K562 (cell line): ENCODE measurements at regions not wholly inside any gene's neighbourhood (a gene's known extent, or its start where the extent isn't known, plus 50 kb on each side); places are given as distances from the start of the nearest gene placed in this dataset.

ENCODE experiments used
- ATF6 ChIP-seq: sonication (generic); formaldehyde crosslinking; IDR thresholded peaks from 2 replicates; pipeline ENCODE4 v1.4.0; 2020; ENCODE audit warnings: mild to moderate bottlenecking, missing genetic modification reagents
- C11orf30 ChIP-seq: fragments of 450-650 bp; IDR thresholded peaks from 2 replicates; pipeline ENCODE4 v1.6.1; 2016; ENCODE audit warnings: low read depth, mild to moderate bottlenecking
- DMBX1 ChIP-seq: fragments of 250-450 bp; sonication (Bioruptor Pico); IDR thresholded peaks from 2 replicates; pipeline ENCODE4 v1.8.0; 2022; ENCODE audit warnings: inconsistent platforms, mild to moderate bottlenecking, moderate library complexity, borderline replicate concordance
- FOXP1 ChIP-seq: sonication (generic); formaldehyde crosslinking; IDR thresholded peaks from 2 replicates; pipeline ENCODE4 v1.8.0; 2022; ENCODE audit warnings: mild to moderate bottlenecking, missing genetic modification reagents
- HNRNPLL ChIP-seq: fragments of 200-400 bp; formaldehyde crosslinking; IDR thresholded peaks from 2 replicates; pipeline ENCODE4 v1.6.1; 2017; ENCODE audit warnings: low read length, low read depth, mild to moderate bottlenecking; ENCODE audit not compliant: poor library complexity, severe bottlenecking
- JUND ChIP-seq, 2 experiments: IDR thresholded peaks; 2 replicates in 1 of 2; 3 replicates in 1 of 2; pipeline ENCODE4 v1.6.1; 2011; ENCODE audit warnings: borderline replicate concordance in 2 of 2, low read depth in 2 of 2, low read length in 2 of 2, improper control_type of control experiment in 1 of 2, missing biosample characterization in 1 of 2, missing genetic modification characterization in 1 of 2, missing genetic modification reagents in 1 of 2
- MYNN ChIP-seq, 2 experiments: sonication (generic); formaldehyde crosslinking in 1 of 2; IDR thresholded peaks; 2 replicates each; pipeline versions ENCODE4 v1.5.0 to v1.6.1; 2016 to 2020; ENCODE audit warnings: antibody characterized with exemption in 1 of 2, missing genetic modification reagents in 1 of 2
- NR4A1 ChIP-seq, 2 experiments: fragments of 250-450 bp in 1 of 2; fragments of 450-650 bp in 1 of 2; sonication (Bioruptor Pico) in 1 of 2; IDR thresholded peaks; 2 replicates each; pipeline versions ENCODE4 v1.4.0 to v1.6.1; 2016 to 2020; ENCODE audit warnings: mild to moderate bottlenecking in 2 of 2, missing compliant biosample characterization in 1 of 2, missing genetic modification characterization in 1 of 2, moderate library complexity in 1 of 2
- RAD51 ChIP-seq: fragments of 450-650 bp; IDR thresholded peaks from 2 replicates; pipeline ENCODE4 v1.7.1; 2016; ENCODE audit warnings: low read depth, mild to moderate bottlenecking, borderline replicate concordance
- RCOR1 ChIP-seq, 2 experiments: IDR thresholded peaks; 2 replicates each; pipeline ENCODE4 v1.6.1; 2012; ENCODE audit warnings: low read depth in 2 of 2, low read length in 2 of 2, borderline replicate concordance in 1 of 2, improper control_type of control experiment in 1 of 2
- TCF7L2 ChIP-seq: fragments of 150-350 bp; IDR thresholded peaks from 2 replicates; pipeline ENCODE4 v1.6.1; 2016; ENCODE audit warnings: low read depth, mild to moderate bottlenecking, low read length, moderate library complexity
- ZBTB43 ChIP-seq: sonication (generic); formaldehyde crosslinking; IDR thresholded peaks from 2 replicates; pipeline ENCODE4 v1.8.0; 2023; ENCODE audit warnings: mild to moderate bottlenecking, missing genetic modification reagents
- ZNF583 ChIP-seq: fragments of 250-450 bp; sonication (Bioruptor Pico); IDR thresholded peaks from 2 replicates; pipeline ENCODE4 v1.4.0; 2020
- TF ChIP-seq, protein P1 (sequence below): IDR thresholded peaks from 2 replicates; pipeline ENCODE4 v1.6.1; 2011; ENCODE audit warnings: borderline replicate concordance, low read depth, mild to moderate bottlenecking, moderate library complexity, low read length; ENCODE audit not compliant: insufficient read depth, poor library complexity, severe bottlenecking
- TF ChIP-seq, protein P2 (sequence below), 2 experiments: IDR thresholded peaks in 1 of 2; conservative IDR thresholded peaks in 1 of 2; 2 replicates each; pipeline ENCODE4 v1.6.1; 2016; ENCODE audit warnings: low read depth in 2 of 2, mild to moderate bottlenecking in 1 of 2, missing compliant biosample characterization in 1 of 2, missing genetic modification characterization in 1 of 2, moderate library complexity in 1 of 2

DNA sequence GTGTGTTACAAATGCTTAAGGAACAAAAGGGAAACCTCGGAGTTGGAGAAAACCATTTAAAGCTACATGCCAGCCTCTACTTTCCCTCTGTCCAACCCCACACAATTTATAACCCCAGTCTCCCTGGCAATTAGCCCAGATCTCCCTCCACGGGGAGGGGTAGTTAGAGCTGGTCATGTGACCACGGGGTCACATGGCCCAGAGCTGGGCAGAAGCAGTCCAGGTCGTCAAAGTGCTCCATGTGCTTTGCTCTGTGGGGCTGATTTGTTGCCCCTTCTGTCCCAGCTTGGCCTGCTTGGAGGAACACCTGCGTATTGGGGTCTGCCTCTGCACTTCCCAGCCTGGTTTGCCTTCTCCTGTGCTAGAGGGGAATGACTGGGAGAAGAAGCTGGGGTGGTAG, 219.1 kb downstream of the RBM19 start (continued):
- peak; percentile 81; the same call in 1 of the 2 replicates for TF ChIP-seq ATF6 (CRISPR knock-in tag)
- TF ChIP-seq JUND (IDR thresholded peaks at IDR 0.05; ENCODE audit: borderline replicate concordance, low read depth, low read length), result no peak
- peak; percentile 15; the same call in 1 of the 3 replicates for TF ChIP-seq JUND (tag; IDR thresholded peaks at IDR 0.05; ENCODE audit: borderline replicate concordance, low read depth, low read length)
- TF ChIP-seq NR4A1 (CRISPR knock-in tag; IDR thresholded peaks at IDR 0.05), result no peak
- TF ChIP-seq NR4A1 (tag; IDR thresholded peaks at IDR 0.05), result peak; percentile 82
- peak; percentile 67; the same call in 1 of the 2 replicates for TF ChIP-seq FOXP1 (CRISPR knock-in tag)
- no peak for TF ChIP-seq HNRNPLL
- peak; percentile 99 for TF ChIP-seq RAD51
- no peak for TF ChIP-seq MYNN (IDR thresholded peaks at IDR 0.05)
- no peak for TF ChIP-seq MYNN (CRISPR knock-in tag; IDR thresholded peaks at IDR 0.05)
- TF ChIP-seq DMBX1 (CRISPR knock-in tag), result peak; percentile 81
- TF ChIP-seq, protein P1, sequence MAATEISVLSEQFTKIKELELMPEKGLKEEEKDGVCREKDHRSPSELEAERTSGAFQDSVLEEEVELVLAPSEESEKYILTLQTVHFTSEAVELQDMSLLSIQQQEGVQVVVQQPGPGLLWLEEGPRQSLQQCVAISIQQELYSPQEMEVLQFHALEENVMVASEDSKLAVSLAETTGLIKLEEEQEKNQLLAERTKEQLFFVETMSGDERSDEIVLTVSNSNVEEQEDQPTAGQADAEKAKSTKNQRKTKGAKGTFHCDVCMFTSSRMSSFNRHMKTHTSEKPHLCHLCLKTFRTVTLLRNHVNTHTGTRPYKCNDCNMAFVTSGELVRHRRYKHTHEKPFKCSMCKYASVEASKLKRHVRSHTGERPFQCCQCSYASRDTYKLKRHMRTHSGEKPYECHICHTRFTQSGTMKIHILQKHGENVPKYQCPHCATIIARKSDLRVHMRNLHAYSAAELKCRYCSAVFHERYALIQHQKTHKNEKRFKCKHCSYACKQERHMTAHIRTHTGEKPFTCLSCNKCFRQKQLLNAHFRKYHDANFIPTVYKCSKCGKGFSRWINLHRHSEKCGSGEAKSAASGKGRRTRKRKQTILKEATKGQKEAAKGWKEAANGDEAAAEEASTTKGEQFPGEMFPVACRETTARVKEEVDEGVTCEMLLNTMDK, result peak; percentile 47
- peak; percentile 70; the same call in 1 of the 2 replicates for TF ChIP-seq ZNF583 (CRISPR knock-in tag)
- peak; percentile 68 for TF ChIP-seq C11orf30
- TF ChIP-seq, protein P2, sequence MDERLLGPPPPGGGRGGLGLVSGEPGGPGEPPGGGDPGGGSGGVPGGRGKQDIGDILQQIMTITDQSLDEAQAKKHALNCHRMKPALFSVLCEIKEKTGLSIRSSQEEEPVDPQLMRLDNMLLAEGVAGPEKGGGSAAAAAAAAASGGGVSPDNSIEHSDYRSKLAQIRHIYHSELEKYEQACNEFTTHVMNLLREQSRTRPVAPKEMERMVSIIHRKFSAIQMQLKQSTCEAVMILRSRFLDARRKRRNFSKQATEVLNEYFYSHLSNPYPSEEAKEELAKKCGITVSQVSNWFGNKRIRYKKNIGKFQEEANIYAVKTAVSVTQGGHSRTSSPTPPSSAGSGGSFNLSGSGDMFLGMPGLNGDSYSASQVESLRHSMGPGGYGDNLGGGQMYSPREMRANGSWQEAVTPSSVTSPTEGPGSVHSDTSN (CRISPR knock-in tag; IDR thresholded peaks at IDR 0.05; ENCODE audit: low read depth), result no peak
- TF ChIP-seq, protein P2 (tag; conservative IDR thresholded peaks at IDR 0.05; ENCODE audit: low read depth), result peak; percentile 68
- TF ChIP-seq TCF7L2, result no peak
- no peak for TF ChIP-seq ZBTB43
- 0 out of 4 replicates have a peak, but pooled peaks of 1 of the 2 experiments have one; percentile 30 for TF ChIP-seq RCOR1 (IDR thresholded peaks at IDR 0.05; ENCODE audit: borderline replicate concordance in 1 of 2, low read depth in 2 of 2, low read length in 2 of 2)
